HCT116 (cell line): ENCODE measurements at regions not wholly inside any gene's neighbourhood (a gene's known extent, or its start where the extent isn't known, plus 50 kb on each side); places are given as distances from the start of the nearest gene placed in this dataset.

ENCODE experiments used
- CTCF ChIP-seq, 3 experiments: fragments of 200-600 bp in 1 of 3; sonication (generic) in 1 of 3; IDR thresholded peaks in 2 of 3; conservative IDR thresholded peaks in 1 of 3; 2 replicates each; pipeline ENCODE4 v1.5.1; 2012 to 2017; ENCODE audit warnings: low read depth in 2 of 3, low read length in 2 of 3, antibody characterized with exemption in 1 of 3, borderline replicate concordance in 1 of 3, control low read depth in 1 of 3, mild to moderate bottlenecking in 1 of 3, mixed read lengths in 1 of 3, mixed run types in 1 of 3, moderate library complexity in 1 of 3; ENCODE audit not compliant: insufficient read depth in 1 of 3
- EZH2 ChIP-seq: fragments of 200-600 bp; sonication (generic); IDR thresholded peaks from 2 replicates; pipeline ENCODE4 v1.6.1; 2017; ENCODE audit warnings: antibody characterized with exemption, mixed run types
- POLR2A ChIP-seq: IDR thresholded peaks from 2 replicates; pipeline ENCODE4 v1.7.0; 2011; ENCODE audit warnings: borderline replicate concordance; ENCODE audit not compliant: insufficient read depth, insufficient read length; ENCODE audit errors: extremely low read depth
- RAD21 ChIP-seq: IDR thresholded peaks from 2 replicates; pipeline ENCODE4 v1.6.1; 2012; ENCODE audit warnings: low read depth, mild to moderate bottlenecking
- SIN3A ChIP-seq: IDR thresholded peaks from 2 replicates; pipeline ENCODE4 v1.6.1; 2012; ENCODE audit warnings: low read depth
- YY1 ChIP-seq: IDR thresholded peaks from 2 replicates; pipeline ENCODE4 v1.6.1; 2011; ENCODE audit warnings: low read length, low read depth, moderate library complexity, mild to moderate bottlenecking; ENCODE audit not compliant: insufficient replicate concordance; ENCODE audit errors: extremely low read depth

DNA sequence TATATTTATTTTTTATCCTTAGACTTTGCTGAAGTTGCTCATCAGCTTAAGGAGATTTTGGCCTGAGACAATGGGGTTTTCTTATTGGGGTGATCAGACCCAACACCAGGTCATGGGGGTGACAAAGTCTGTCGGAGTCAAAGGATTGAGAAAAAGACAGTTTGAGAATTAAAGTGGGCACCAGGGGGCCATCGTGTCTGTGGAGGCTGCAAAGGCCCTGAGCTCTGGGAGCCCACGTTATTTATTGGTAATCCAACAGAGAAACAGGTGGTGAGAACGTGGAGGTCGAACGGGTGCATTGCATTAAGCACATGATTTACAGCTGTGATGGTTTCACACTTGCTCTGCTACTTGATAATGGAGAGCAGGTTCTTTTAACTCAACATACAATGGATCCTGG, 102.5 kb upstream of the CDH10 start:
- TF ChIP-seq CTCF (IDR thresholded peaks at IDR 0.05 in 2 of 3, conservative IDR thresholded peaks at IDR 0.05 in 1 of 3; ENCODE audit: borderline replicate concordance in 1 of 3, insufficient read depth in 1 of 3, low read depth in 2 of 3, low read length in 2 of 3) (no peak), YY1 (no peak), EZH2 (no peak), SIN3A (no peak), POLR2A (no peak), RAD21 (no peak)
